A549 (cell line): ENCODE measurements at regions not wholly inside any gene's neighbourhood (a gene's known extent, or its start where the extent isn't known, plus 50 kb on each side); places are given as distances from the start of the nearest gene placed in this dataset.

ENCODE experiments used
- ATAC-seq, 2 experiments: fragments of 200-7000 bp in 1 of 2; fragments of >200 bp in 1 of 2; cut with Nextera tagmentation in 1 of 2; cut with Tn5 transposase in 1 of 2; 3 replicates each; pipeline versions ENCODE4 v1.8.0 to v1.9.1; 2018 to 2020; ENCODE audit warnings: mild to moderate bottlenecking in 1 of 2, moderate library complexity in 1 of 2
- CTCF ChIA-PET: fragments of 300-600 bp; sonication (Branson Sonifier 250); formaldehyde crosslinking; extraction: SDS; loops from one replicate; lab custom pipeline; 2021; ENCODE audit warnings: antibody characterized with exemption, inconsistent platforms; lab: Yijun Ruan, JAX
- POLR2A ChIA-PET: fragments of 350-600 bp; formaldehyde crosslinking; extraction: SDS; loops from one replicate; lab custom pipeline; 2021; ENCODE audit warnings: antibody characterized with exemption, inconsistent platforms; lab: Yijun Ruan, JAX
- DNase-seq, 2 experiments: peaks; one replicate each; pipeline versions ENCODE4 v3.0.0 to v3.0.0-alpha.2; 2011 to 2016; ENCODE audit warnings: low read depth in 1 of 2, low spot score in 1 of 2
- FAIRE-seq: peaks from 2 replicates; lab custom pipeline; 2011; peaks lifted over from hg19 to GRCh38; lab: Jason Lieb, UNC
- H3K27ac ChIP-seq, 2 experiments: fragments of >200 bp; sonication (Bioruptor Twin); formaldehyde crosslinking; 3 replicates each; pipeline ENCODE4 v1.5.1; 2016 to 2017
- H3K4me1 ChIP-seq: fragments of >200 bp; sonication (Bioruptor Twin); formaldehyde crosslinking; 3 replicates; pipeline ENCODE4 v1.6.1; 2016
- H3K4me2 ChIP-seq: fragments of >200 bp; sonication (Bioruptor Twin); formaldehyde crosslinking; 3 replicates; pipeline ENCODE4 v1.6.1; 2016
- H3K4me3 ChIP-seq: fragments of >200 bp; sonication (Bioruptor Twin); formaldehyde crosslinking; 3 replicates; pipeline ENCODE4 v1.5.1; 2016
- H3K9me3 ChIP-seq: fragments of >200 bp; sonication (Bioruptor Twin); formaldehyde crosslinking; 3 replicates; pipeline ENCODE4 v1.6.1; 2016
- BHLHE40 ChIP-seq: IDR thresholded peaks from 2 replicates; pipeline ENCODE4 v1.6.1; 2012; ENCODE audit warnings: low read depth, low read length, inconsistent platforms
- CBX8 ChIP-seq: fragments of 200-600 bp; sonication (generic); IDR thresholded peaks from 2 replicates; pipeline ENCODE4 v1.6.1; 2016
- CTCF ChIP-seq: fragments of >200 bp; sonication (Bioruptor Twin); formaldehyde crosslinking; IDR thresholded peaks from 3 replicates; pipeline ENCODE4 v1.5.1; 2016
- EP300 ChIP-seq, 2 experiments: fragments of >200 bp; sonication (Bioruptor Twin); formaldehyde crosslinking; IDR thresholded peaks; 2 replicates in 1 of 2; 3 replicates in 1 of 2; pipeline ENCODE4 v1.6.1; 2016 to 2017
- ESRRA ChIP-seq: fragments of 150-350 bp; IDR thresholded peaks from 2 replicates; pipeline ENCODE4 v1.6.1; 2014; ENCODE audit warnings: mild to moderate bottlenecking, low read length, borderline replicate concordance
- FOSL2 ChIP-seq, 2 experiments: fragments of 450-650 bp in 1 of 2; fragments of >200 bp in 1 of 2; sonication (Bioruptor Twin) in 1 of 2; formaldehyde crosslinking; IDR thresholded peaks; 2 replicates each; pipeline versions ENCODE4 v1.5.0 to v1.6.1; 2016 to 2020; ENCODE audit warnings: mild to moderate bottlenecking in 1 of 2, moderate library complexity in 1 of 2
- FOXS1 ChIP-seq: fragments of 250-450 bp; sonication (Bioruptor Pico); IDR thresholded peaks from 2 replicates; pipeline ENCODE4 v1.5.0; 2020; ENCODE audit warnings: mild to moderate bottlenecking, moderate library complexity
- GATA3 ChIP-seq: IDR thresholded peaks from 2 replicates; pipeline ENCODE4 v1.6.1; 2012; ENCODE audit warnings: borderline replicate concordance
- HDAC2 ChIP-seq: fragments of 200-600 bp; sonication (generic); IDR thresholded peaks from 2 replicates; pipeline ENCODE4 v1.6.1; 2016
- HMGXB4 ChIP-seq: fragments of 250-450 bp; sonication (Bioruptor Pico); IDR thresholded peaks from 2 replicates; pipeline ENCODE4 v1.5.0; 2021; ENCODE audit warnings: mild to moderate bottlenecking, moderate library complexity, borderline replicate concordance
- JUN ChIP-seq, 2 experiments: fragments of >200 bp; sonication (Bioruptor Twin); formaldehyde crosslinking; IDR thresholded peaks; 2 replicates in 1 of 2; 3 replicates in 1 of 2; pipeline ENCODE4 v1.6.1; 2016 to 2017
- JUNB ChIP-seq: fragments of >200 bp; sonication (Bioruptor Twin); formaldehyde crosslinking; IDR thresholded peaks from 2 replicates; pipeline ENCODE4 v1.6.1; 2016
- MAFK ChIP-seq: fragments of 450-650 bp; IDR thresholded peaks from 2 replicates; pipeline ENCODE4 v1.6.1; 2014; ENCODE audit not compliant: partially characterized antibody
- NFE2L2 ChIP-seq: fragments of 150-350 bp; conservative IDR thresholded peaks from 2 replicates; pipeline ENCODE4 v1.6.1; 2014; ENCODE audit warnings: low read length
- NR3C1 ChIP-seq: fragments of >200 bp; sonication (Bioruptor Twin); formaldehyde crosslinking; IDR thresholded peaks from 3 replicates; pipeline ENCODE4 v1.6.1; 2017
- PHF8 ChIP-seq: fragments of 200-600 bp; sonication (generic); IDR thresholded peaks from 2 replicates; pipeline ENCODE4 v1.6.1; 2016; ENCODE audit warnings: low read depth, mild to moderate bottlenecking, antibody characterized with exemption, moderate library complexity, borderline replicate concordance
- POLR2AphosphoS2 ChIP-seq: conservative IDR thresholded peaks from 2 replicates; pipeline ENCODE4 v1.6.1; 2012; ENCODE audit warnings: low read length, improper control_type of control experiment, inconsistent platforms
- RAD21 ChIP-seq, 2 experiments: fragments of >200 bp in 1 of 2; sonication (Bioruptor Twin) in 1 of 2; formaldehyde crosslinking in 1 of 2; IDR thresholded peaks in 1 of 2; conservative IDR thresholded peaks in 1 of 2; 2 replicates in 1 of 2; 3 replicates in 1 of 2; pipeline ENCODE4 v1.6.1; 2012 to 2018; ENCODE audit warnings: inconsistent platforms in 1 of 2
- RCOR1 ChIP-seq: fragments of 150-350 bp; IDR thresholded peaks from 2 replicates; pipeline ENCODE4 v1.6.1; 2014; ENCODE audit warnings: antibody characterized with exemption, low read length, low read depth
- RFX5 ChIP-seq: fragments of 450-650 bp; IDR thresholded peaks from 2 replicates; pipeline ENCODE4 v1.7.1; 2014; ENCODE audit warnings: antibody characterized with exemption, mild to moderate bottlenecking, moderate library complexity
- SREBF2 ChIP-seq: fragments of 450-650 bp; IDR thresholded peaks from 2 replicates; pipeline ENCODE4 v1.6.1; 2014; ENCODE audit warnings: mild to moderate bottlenecking, moderate library complexity
- TFCP2L1 ChIP-seq: fragments of 250-450 bp; sonication (Bioruptor Pico); IDR thresholded peaks from 2 replicates; pipeline ENCODE4 v1.5.0; 2021; ENCODE audit warnings: mild to moderate bottlenecking
- TP53 ChIP-seq: fragments of 250-450 bp; sonication (Bioruptor Pico); IDR thresholded peaks from 2 replicates; pipeline ENCODE4 v1.5.0; 2021; ENCODE audit warnings: mild to moderate bottlenecking, moderate library complexity
- ZFP36 ChIP-seq: fragments of 450-650 bp; IDR thresholded peaks from 2 replicates; pipeline ENCODE4 v1.6.1; 2014; ENCODE audit warnings: borderline replicate concordance; ENCODE audit not compliant: partially characterized antibody
- ZNF302 ChIP-seq: fragments of 250-450 bp; sonication (Bioruptor Pico); IDR thresholded peaks from 2 replicates; pipeline ENCODE4 v1.9.0; 2021; ENCODE audit warnings: inconsistent platforms, mild to moderate bottlenecking, moderate library complexity
- WGBS: methylation state at CpG from one replicate; pipeline ENCODE4 v1.1.6; 2017; ENCODE audit errors: missing lambda C conversion rate; 5-methylcytosine and 5-hydroxymethylcytosine counted together
- TF ChIP-seq, protein P1 (sequence below): fragments of >200 bp; sonication (Bioruptor Twin); formaldehyde crosslinking; IDR thresholded peaks from 3 replicates; pipeline ENCODE4 v1.6.1; 2016
- TF ChIP-seq, protein P2 (sequence below): fragments of 450-650 bp; IDR thresholded peaks from 2 replicates; pipeline ENCODE4 v1.6.1; 2014; ENCODE audit warnings: antibody characterized with exemption
- TF ChIP-seq, protein P3 (sequence below): IDR thresholded peaks from 2 replicates; pipeline ENCODE4 v1.6.1; 2012

- Histone ChIP-seq H3K4me1 (no peaks in the 10 kb centered on the region), H3K9me3 (no peaks in the 10 kb centered on the region), H3K27ac (no peak overlapping the region), H3K4me3 (no peak overlapping the region), H3K4me2 (no peak overlapping the region)
- POLR2A ChIA-PET: no interaction called here
- no peak for ATAC-seq
- DNase-seq: no peak
- CTCF ChIA-PET: no interaction called here
- FAIRE-seq: no peak
- no peak for TF ChIP-seq CTCF
- TF ChIP-seq SREBF2: no peak
- no peak for TF ChIP-seq GATA3
- TF ChIP-seq, protein P1, sequence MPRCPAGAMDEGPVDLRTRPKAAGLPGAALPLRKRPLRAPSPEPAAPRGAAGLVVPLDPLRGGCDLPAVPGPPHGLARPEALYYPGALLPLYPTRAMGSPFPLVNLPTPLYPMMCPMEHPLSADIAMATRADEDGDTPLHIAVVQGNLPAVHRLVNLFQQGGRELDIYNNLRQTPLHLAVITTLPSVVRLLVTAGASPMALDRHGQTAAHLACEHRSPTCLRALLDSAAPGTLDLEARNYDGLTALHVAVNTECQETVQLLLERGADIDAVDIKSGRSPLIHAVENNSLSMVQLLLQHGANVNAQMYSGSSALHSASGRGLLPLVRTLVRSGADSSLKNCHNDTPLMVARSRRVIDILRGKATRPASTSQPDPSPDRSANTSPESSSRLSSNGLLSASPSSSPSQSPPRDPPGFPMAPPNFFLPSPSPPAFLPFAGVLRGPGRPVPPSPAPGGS: no peak
- no peak for TF ChIP-seq TFCP2L1
- no peak for TF ChIP-seq ZFP36
- TF ChIP-seq MAFK: no peak
- TF ChIP-seq PHF8: no peak
- TF ChIP-seq ESRRA: no peak
- no peak for TF ChIP-seq EP300 (IDR thresholded peaks at IDR 0.05)
- no peak for TF ChIP-seq RFX5
- no peak for TF ChIP-seq FOSL2 (IDR thresholded peaks at IDR 0.05)
- TF ChIP-seq FOSL2 (CRISPR knock-in tag; IDR thresholded peaks at IDR 0.05): no peak
- no peak for TF ChIP-seq HDAC2
- TF ChIP-seq RAD21 (conservative IDR thresholded peaks at IDR 0.05 in 1 of 2, IDR thresholded peaks at IDR 0.05 in 1 of 2): no peak
- no peak for TF ChIP-seq JUN (IDR thresholded peaks at IDR 0.05)
- TF ChIP-seq, protein P2, sequence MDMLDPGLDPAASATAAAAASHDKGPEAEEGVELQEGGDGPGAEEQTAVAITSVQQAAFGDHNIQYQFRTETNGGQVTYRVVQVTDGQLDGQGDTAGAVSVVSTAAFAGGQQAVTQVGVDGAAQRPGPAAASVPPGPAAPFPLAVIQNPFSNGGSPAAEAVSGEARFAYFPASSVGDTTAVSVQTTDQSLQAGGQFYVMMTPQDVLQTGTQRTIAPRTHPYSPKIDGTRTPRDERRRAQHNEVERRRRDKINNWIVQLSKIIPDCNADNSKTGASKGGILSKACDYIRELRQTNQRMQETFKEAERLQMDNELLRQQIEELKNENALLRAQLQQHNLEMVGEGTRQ: no peak
- 77% methylated on average over 2 of the region's 2 CpGs for WGBS
Measured at GRCh38 chr20:56926501-56926900, 297.4 kb downstream of the TFAP2C start.

- ChIA-PET POLR2A (no interaction called here), CTCF (interaction anchor here (2.1 kb wide), 1 partner anchor 47 kb away, joined by 5 read pairs; no protein-coding TSS in a partner anchor)
- 92% methylated on average over 8 of the region's 8 CpGs for WGBS
- DNase-seq: no peak
- Histone ChIP-seq H3K27ac (no peak overlapping the region), H3K9me3 (no peaks in the 10 kb centered on the region), H3K4me3 (no peak overlapping the region), H3K4me2 (no peak overlapping the region), H3K4me1 (no peaks in the 10 kb centered on the region)
- no peak for TF ChIP-seq RCOR1
- TF ChIP-seq FOXS1 (CRISPR knock-in tag): no peak
- TF ChIP-seq HMGXB4: no peak
- no peak for TF ChIP-seq TP53 (CRISPR knock-in tag)
- TF ChIP-seq POLR2AphosphoS2: no peak
- TF ChIP-seq, protein P3, sequence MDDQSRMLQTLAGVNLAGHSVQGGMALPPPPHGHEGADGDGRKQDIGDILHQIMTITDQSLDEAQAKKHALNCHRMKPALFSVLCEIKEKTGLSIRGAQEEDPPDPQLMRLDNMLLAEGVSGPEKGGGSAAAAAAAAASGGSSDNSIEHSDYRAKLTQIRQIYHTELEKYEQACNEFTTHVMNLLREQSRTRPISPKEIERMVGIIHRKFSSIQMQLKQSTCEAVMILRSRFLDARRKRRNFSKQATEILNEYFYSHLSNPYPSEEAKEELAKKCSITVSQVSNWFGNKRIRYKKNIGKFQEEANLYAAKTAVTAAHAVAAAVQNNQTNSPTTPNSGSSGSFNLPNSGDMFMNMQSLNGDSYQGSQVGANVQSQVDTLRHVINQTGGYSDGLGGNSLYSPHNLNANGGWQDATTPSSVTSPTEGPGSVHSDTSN: no peak
- TF ChIP-seq PHF8: no peak
- no peak for TF ChIP-seq CBX8
- no peak for TF ChIP-seq NFE2L2
- TF ChIP-seq BHLHE40: no peak
- no peak for TF ChIP-seq ZNF302 (CRISPR knock-in tag)
- TF ChIP-seq NR3C1: no peak
- TF ChIP-seq ESRRA: no peak
- TF ChIP-seq JUNB: no peak
- ATAC-seq: no peak
- no peak for FAIRE-seq
Measured at GRCh38 chr20:56927127-56927526, 298.0 kb downstream of the TFAP2C start.
